Fibroblast of villous mesenchyme (primary cell): ENCODE measurements at regions not wholly inside any gene's neighbourhood (a gene's known extent, or its start where the extent isn't known, plus 50 kb on each side); places are given as distances from the start of the nearest gene placed in this dataset.

Source experiments
- DNase-seq: peaks from one replicate; pipeline ENCODE4 v3.0.0-alpha.2; 2010; ENCODE audit warnings: low read depth
- H3K4me3 ChIP-seq: 2 replicates; pipeline ENCODE4 v1.5.1; 2011; ENCODE audit warnings: low read depth, mild to moderate bottlenecking, low read length
- TF ChIP-seq, protein P1 (sequence below): IDR thresholded peaks from 2 replicates; pipeline ENCODE4 v1.5.1; 2012; ENCODE audit warnings: low read depth, mild to moderate bottlenecking, low read length; ENCODE audit not compliant: insufficient read depth

DNA sequence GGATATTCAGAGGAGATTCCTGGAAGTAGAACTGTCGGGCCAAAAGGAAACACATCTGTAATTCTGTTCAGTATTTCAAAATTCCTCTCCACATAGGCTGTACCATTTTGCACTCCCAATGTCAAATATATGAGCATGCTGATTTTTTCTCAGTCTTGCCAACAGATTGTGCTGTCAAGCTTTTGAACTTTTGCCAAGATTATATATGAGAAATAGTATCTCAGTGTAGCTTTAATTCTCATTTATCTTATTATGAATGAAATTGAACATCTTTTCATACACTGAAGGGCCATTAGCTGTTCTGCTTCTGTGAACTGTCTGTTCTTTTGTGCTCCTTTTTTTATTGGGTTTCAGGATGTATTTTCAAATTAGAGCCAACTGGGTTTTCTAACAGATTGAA, 907.1 kb downstream of the MAT2B start:
- TF ChIP-seq, protein P1, sequence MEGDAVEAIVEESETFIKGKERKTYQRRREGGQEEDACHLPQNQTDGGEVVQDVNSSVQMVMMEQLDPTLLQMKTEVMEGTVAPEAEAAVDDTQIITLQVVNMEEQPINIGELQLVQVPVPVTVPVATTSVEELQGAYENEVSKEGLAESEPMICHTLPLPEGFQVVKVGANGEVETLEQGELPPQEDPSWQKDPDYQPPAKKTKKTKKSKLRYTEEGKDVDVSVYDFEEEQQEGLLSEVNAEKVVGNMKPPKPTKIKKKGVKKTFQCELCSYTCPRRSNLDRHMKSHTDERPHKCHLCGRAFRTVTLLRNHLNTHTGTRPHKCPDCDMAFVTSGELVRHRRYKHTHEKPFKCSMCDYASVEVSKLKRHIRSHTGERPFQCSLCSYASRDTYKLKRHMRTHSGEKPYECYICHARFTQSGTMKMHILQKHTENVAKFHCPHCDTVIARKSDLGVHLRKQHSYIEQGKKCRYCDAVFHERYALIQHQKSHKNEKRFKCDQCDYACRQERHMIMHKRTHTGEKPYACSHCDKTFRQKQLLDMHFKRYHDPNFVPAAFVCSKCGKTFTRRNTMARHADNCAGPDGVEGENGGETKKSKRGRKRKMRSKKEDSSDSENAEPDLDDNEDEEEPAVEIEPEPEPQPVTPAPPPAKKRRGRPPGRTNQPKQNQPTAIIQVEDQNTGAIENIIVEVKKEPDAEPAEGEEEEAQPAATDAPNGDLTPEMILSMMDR, result no peak
- H3K4me3 ChIP-seq, result no peak overlapping the region
- DNase-seq, result no peak

GRCh38 chr5:164420161-164420560, 914.7 kb downstream of the MAT2B start:
- TF ChIP-seq, protein P1, result no peak
- H3K4me3 ChIP-seq, result no peak overlapping the region
- DNase-seq, result no peak

DNA sequence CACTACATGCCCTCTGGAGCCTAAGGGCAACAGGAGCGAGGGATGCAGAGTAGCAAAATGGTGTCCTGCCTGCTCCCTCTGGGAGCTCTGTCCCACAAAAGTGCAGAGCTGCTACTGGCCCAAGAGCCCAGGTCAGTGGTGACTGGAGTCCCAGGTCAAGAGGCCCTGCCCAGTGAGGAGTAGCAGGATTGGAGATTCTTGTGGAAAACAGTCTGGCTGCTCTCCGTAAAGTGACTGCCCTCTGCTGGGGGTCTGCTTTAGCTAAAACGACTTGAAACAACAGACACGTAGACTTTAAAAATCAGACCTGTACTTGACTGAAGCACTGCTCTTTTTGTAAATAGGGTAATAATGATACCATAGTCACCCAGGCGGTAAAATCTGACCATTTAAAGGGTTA, 917.0 kb downstream of the MAT2B start:
- peak; percentile 0 for DNase-seq
- TF ChIP-seq, protein P1, result no peak

DNA sequence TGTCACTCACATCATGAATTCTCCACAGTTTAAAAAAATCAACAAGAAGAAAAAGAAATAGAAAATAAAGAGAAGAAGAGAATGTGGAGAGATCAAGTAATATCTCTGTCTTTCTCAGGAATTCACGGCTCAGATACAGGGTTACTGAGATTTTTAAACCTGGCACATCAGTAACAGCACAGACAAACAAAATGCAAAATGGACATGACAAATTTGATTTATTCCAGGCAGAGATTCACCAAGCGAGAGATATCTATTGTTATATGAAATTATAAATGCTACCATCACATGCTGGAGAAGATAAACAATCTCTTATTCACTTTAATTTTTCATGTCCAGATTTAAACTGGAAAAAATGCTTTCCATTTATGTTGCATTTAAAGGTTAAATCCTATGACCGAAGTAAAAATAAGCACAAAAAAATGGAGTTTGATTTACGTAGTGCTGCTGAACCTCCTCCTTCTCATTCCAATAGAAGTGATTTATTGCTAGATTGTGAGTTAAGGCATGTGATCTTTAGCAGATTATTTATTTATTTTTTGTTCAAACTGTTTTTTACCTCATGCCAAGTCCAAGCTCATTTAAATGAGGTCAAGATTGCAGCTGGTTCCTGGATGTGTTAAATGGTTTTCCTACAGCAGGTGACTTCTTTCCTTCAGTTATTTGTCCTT, 926.4 kb downstream of the MAT2B start:
- TF ChIP-seq, protein P1, result no peak
- H3K4me3 ChIP-seq, result no peak overlapping the region
- no peak for DNase-seq

More for the DNA sequence above, 917.0 kb downstream of the MAT2B start:
- no peak overlapping the region for H3K4me3 ChIP-seq

DNA sequence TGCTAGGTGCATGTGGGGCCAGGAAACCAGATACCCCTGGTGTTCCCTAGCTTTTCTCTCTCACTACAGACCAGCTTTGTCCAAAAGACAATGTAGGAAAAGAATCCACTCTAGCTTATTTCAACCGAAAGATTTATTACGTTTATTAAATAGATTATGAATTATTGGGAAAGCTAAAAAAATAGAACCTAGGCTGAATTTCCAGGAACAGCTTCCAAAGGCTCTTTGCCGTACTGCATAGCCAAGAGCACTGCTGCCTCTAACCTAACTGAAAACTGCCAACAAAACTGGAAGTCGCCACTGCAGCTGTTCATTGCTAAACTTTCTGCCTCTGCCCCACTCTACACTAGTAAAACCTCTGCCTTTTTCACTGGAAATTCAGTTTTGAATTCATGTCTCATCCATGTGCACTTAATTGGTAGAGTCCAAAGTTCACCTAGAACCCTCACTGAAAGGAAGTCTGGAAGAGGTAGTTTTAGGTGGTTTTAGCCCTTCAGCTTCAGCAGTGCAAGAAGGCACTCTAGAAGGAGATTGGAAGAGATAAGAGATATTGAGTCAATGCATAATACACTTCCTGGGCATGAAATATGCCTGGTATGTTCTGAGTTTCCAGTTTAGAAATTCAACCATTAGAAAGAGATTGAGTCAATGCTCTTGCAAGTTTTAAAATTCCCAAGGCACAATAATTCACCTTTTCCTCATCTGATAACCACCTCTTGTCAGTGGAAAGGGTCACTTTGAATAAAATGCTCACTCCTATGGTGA, 927.9 kb downstream of the MAT2B start:
- H3K4me3 ChIP-seq, result no peak overlapping the region
- TF ChIP-seq, protein P1, result no peak
- DNase-seq, result no peak

GRCh38 chr5:164435576-164435975, 930.2 kb downstream of the MAT2B start:
- no peak overlapping the region for H3K4me3 ChIP-seq
- TF ChIP-seq, protein P1, result no peak
- DNase-seq, result no peak
